Astrocyte of the cerebellum (primary cell): ENCODE measurements at regions not wholly inside any gene's neighbourhood (a gene's known extent, or its start where the extent isn't known, plus 50 kb on each side); places are given as distances from the start of the nearest gene placed in this dataset.

Source experiments
- DNase-seq: peaks from one replicate; pipeline ENCODE4 v3.0.0-alpha.2; 2011; ENCODE audit warnings: low read depth
- H3K4me3 ChIP-seq: 2 replicates; pipeline ENCODE4 v1.5.1; 2011; ENCODE audit warnings: mild to moderate bottlenecking, low read depth, low read length, moderate library complexity
- in situ Hi-C: cut with HindIII; loops from 2 replicates; pipeline ENCODE4 v1.10.0; 2017; ENCODE audit warnings: low sequenced_read_pairs
- TF ChIP-seq, protein P1 (sequence below): IDR thresholded peaks from 2 replicates; pipeline ENCODE4 v1.5.1; 2012; ENCODE audit warnings: low read length, low read depth, moderate library complexity, mild to moderate bottlenecking; ENCODE audit errors: missing control alignments

DNA sequence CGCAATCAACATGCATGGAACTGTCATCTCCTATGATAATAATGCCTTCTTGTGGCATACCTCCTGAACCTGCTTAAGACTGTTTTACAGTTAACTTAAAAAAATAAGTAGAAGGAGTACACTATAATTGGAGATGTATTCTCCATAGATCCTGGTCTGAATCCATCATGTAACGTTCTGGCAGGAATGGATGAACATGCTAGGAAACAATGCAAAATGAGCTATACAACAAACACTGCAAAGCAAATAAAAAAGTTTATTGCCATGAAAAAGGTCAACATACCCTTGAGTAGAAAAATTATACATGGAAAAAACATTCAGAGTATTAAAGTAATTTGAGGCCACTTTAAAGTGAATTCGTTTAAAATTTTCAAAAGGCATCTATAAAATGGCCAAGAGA, 71.5 kb upstream of the SCN7A start:
- in situ Hi-C loops, result no loop called here

DNA sequence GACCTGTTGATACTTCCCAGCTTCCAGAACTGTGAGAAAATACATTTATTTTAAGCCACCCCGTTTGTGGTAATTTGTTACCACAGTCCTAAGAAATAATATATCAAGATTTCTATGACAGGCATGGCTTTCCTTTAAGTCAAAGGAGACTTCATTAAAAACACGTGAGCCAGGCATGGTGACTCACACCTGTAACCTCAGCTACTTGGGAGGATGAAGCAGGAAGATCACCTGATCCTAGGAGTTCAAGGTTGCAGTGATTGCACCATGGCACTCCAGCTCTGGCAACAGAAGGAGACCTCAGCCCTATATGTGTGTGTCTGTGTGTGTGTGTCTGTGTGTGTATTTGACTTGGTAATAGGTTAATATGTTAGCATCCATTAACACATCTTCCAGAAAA, 69.8 kb upstream of the SCN7A start:
- TF ChIP-seq, protein P1, sequence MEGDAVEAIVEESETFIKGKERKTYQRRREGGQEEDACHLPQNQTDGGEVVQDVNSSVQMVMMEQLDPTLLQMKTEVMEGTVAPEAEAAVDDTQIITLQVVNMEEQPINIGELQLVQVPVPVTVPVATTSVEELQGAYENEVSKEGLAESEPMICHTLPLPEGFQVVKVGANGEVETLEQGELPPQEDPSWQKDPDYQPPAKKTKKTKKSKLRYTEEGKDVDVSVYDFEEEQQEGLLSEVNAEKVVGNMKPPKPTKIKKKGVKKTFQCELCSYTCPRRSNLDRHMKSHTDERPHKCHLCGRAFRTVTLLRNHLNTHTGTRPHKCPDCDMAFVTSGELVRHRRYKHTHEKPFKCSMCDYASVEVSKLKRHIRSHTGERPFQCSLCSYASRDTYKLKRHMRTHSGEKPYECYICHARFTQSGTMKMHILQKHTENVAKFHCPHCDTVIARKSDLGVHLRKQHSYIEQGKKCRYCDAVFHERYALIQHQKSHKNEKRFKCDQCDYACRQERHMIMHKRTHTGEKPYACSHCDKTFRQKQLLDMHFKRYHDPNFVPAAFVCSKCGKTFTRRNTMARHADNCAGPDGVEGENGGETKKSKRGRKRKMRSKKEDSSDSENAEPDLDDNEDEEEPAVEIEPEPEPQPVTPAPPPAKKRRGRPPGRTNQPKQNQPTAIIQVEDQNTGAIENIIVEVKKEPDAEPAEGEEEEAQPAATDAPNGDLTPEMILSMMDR, result no peak
- no peak overlapping the region for H3K4me3 ChIP-seq
- in situ Hi-C loops, result no loop called here
- DNase-seq, result no peak

More for the DNA sequence above, 71.5 kb upstream of the SCN7A start:
- no peak for DNase-seq
- H3K4me3 ChIP-seq, result no peak overlapping the region
- TF ChIP-seq, protein P1, result no peak

DNA sequence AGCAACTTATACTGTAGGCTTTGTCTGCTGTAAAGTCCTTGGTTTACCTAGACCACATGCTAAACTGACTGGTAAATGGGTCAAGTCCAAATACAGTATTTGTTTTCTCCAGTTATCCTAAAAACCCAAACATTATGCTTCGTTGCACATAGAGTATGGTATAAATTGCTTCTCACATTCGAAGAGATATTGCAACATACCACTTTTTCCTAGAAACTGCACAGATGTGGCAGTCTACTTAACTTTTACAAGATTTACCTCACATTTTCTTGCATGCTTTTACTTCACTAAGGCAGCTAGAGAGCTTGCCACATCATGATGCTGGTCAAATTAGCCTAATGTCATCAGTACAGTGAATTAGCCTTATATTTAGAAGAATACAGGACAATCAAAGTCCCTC, 66.0 kb upstream of the SCN7A start:
- TF ChIP-seq, protein P1, result no peak
- H3K4me3 ChIP-seq, result no peak overlapping the region
- DNase-seq, result no peak
- in situ Hi-C loops, result no loop called here

DNA sequence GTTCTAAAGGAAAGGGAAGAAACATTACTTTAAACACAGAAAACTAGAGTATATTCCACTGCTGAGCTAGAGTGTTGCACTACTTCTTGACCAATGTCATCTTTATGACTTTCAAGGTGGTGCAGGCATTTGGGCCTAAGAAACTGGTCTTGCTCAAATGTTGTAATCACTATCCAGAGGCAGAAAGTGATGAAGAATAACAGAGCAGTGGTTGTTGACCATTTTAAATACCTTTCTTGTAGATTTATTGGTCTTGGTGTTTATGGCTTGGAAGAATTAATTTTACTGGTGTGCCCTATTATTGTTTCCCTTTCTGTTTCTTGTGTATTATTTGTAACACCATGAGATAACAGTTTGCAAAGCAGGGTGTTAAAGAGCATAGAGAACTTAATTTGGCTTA, 56.9 kb upstream of the SCN7A start:
- DNase-seq, result no peak
- TF ChIP-seq, protein P1, result no peak
- no peak overlapping the region for H3K4me3 ChIP-seq
- in situ Hi-C loops, result no loop called here

DNA sequence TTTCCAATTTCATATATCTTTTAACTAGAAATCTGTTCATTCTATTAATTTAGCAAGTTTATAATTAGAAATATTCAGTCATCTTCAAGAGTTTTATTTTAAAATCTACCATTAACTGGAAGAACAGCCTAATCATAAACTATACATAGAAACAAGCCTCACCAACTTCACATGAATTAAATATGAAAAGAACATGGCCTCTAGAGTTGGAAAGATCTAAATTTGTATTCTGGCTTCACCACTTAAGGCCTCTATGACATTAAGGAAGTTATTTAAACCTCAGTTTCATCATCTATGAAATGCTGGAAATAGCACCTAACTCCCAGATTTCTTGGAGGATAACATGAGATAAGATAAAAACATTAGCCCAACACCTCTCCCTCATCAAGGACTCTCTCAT, 51.4 kb upstream of the SCN7A start:
- TF ChIP-seq, protein P1, result no peak
- no peak for DNase-seq
- in situ Hi-C loops, result no loop called here
- no peak overlapping the region for H3K4me3 ChIP-seq
